ENCODE measurements at regions not wholly inside any gene's neighbourhood (a gene's known extent, or its start where the extent isn't known, plus 50 kb on each side); places are given as distances from the start of the nearest gene placed in this dataset.

DNA sequence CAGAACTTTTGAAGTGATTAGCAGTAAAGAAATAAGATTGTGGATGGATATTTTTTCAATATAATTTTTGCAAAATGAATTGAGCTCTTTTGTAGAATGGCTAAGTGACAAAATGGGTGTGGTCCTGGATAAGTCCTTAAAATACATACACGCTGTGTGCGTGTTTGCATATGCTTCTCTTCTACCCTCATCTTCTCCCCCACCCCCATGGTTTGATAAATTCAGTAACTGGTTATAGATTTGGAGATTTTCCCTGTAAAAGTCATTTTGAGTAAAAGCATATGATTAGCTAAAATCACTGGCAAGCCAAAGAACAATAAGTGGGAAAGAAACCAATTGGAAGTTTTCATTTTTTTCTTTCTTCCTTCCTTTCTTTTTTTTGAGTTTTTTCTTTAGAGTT is 453.9 kb upstream of the MDFIC2 start:
- TF ChIP-seq EZH2 (IDR thresholded peaks at IDR 0.05; ENCODE audit: low read length), result no peak
- TF ChIP-seq, protein P1, sequence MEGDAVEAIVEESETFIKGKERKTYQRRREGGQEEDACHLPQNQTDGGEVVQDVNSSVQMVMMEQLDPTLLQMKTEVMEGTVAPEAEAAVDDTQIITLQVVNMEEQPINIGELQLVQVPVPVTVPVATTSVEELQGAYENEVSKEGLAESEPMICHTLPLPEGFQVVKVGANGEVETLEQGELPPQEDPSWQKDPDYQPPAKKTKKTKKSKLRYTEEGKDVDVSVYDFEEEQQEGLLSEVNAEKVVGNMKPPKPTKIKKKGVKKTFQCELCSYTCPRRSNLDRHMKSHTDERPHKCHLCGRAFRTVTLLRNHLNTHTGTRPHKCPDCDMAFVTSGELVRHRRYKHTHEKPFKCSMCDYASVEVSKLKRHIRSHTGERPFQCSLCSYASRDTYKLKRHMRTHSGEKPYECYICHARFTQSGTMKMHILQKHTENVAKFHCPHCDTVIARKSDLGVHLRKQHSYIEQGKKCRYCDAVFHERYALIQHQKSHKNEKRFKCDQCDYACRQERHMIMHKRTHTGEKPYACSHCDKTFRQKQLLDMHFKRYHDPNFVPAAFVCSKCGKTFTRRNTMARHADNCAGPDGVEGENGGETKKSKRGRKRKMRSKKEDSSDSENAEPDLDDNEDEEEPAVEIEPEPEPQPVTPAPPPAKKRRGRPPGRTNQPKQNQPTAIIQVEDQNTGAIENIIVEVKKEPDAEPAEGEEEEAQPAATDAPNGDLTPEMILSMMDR (optimal IDR thresholded peaks at IDR 0.05 in 1 of 3, IDR thresholded peaks at IDR 0.05 in 1 of 3, conservative IDR thresholded peaks at IDR 0.05 in 1 of 3; ENCODE audit: extremely low read depth in 1 of 3, insufficient read depth in 2 of 3, low read length in 3 of 3), result no peak
- no peaks in the 10 kb centered on the region for H4K20me1 ChIP-seq (ENCODE audit: control insufficient read depth, extremely low read depth, insufficient read depth, low read length)
- H2AFZ ChIP-seq (ENCODE audit: control insufficient read depth, low read length), result no peak overlapping the region
- H3K79me2 ChIP-seq (ENCODE audit: control insufficient read depth, insufficient read depth, low read length), result no peaks in the 10 kb centered on the region
- no peak overlapping the region for H3K4me3 ChIP-seq (ENCODE audit: control insufficient read depth in 2 of 3, extremely low read depth in 1 of 3, insufficient read depth in 2 of 3, low read depth in 1 of 3, low read length in 3 of 3)
- H3K27ac ChIP-seq (ENCODE audit: control insufficient read depth, insufficient read depth, low read length), result no peak overlapping the region
- dilution Hi-C loops (cut with MboI; ENCODE audit: extremely low pct_ligation_motif_present, low sequenced_read_pairs), result no loop called here
- no peak overlapping the region for H3K9ac ChIP-seq (ENCODE audit: control insufficient read depth, extremely low read depth, insufficient read depth, low read length)
- H3K27me3 ChIP-seq (ENCODE audit: control insufficient read depth, extremely low read depth, insufficient read depth, low read length), result no peaks in the 10 kb centered on the region
- no peak for FAIRE-seq
- DNase-seq (ENCODE audit: low read depth, low spot score), result no peak
- H3K4me1 ChIP-seq (ENCODE audit: control insufficient read depth, extremely low read depth, insufficient read depth, low read length), result peaks cover 7% of the 10 kb centered on the region
- no peak overlapping the region for H3K4me2 ChIP-seq (ENCODE audit: control insufficient read depth, extremely low read depth, insufficient read depth, low read depth, low read length)
- H3K9me1 ChIP-seq (ENCODE audit: control insufficient read depth, extremely low read depth, insufficient read depth, low read length), result no peaks in the 10 kb centered on the region
- H3K36me3 ChIP-seq (ENCODE audit: control insufficient read depth in 2 of 2, extremely low read depth in 1 of 2, insufficient read depth in 2 of 2, low read length in 2 of 2), result no peaks in the 10 kb centered on the region
- no peaks in the 10 kb centered on the region for H3K9me3 ChIP-seq (ENCODE audit: control insufficient read depth, low read depth, low read length)

DNA sequence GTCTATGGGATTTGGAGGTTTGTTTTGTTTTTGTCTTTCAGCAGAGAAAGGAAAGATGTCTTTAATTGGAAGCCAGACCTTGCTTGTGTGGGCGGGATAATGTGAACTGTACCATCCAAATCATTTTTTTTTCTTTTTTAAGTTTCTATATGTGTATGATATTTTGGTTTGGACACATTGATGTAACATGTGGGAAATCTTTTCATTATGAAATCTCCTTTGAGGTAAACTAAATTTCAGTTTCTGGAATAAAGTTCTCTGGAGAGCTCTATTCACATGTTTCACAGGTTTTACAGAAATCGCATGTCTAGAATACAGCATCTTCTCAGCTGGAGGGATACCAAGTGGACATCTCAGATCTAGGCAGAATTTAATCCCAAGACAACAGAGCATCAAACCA is 451.5 kb upstream of the MDFIC2 start:
- Histone ChIP-seq H3K27ac (ENCODE audit: control insufficient read depth, insufficient read depth, low read length) (no peak overlapping the region), H3K4me1 (ENCODE audit: control insufficient read depth, extremely low read depth, insufficient read depth, low read length) (no peaks in the 10 kb centered on the region), H3K9me1 (ENCODE audit: control insufficient read depth, extremely low read depth, insufficient read depth, low read length) (no peaks in the 10 kb centered on the region), H3K79me2 (ENCODE audit: control insufficient read depth, insufficient read depth, low read length) (no peaks in the 10 kb centered on the region), H3K9ac (ENCODE audit: control insufficient read depth, extremely low read depth, insufficient read depth, low read length) (no peak overlapping the region), H3K36me3 (ENCODE audit: control insufficient read depth in 2 of 2, extremely low read depth in 1 of 2, insufficient read depth in 2 of 2, low read length in 2 of 2) (no peaks in the 10 kb centered on the region), H3K4me3 (ENCODE audit: control insufficient read depth in 2 of 3, extremely low read depth in 1 of 3, insufficient read depth in 2 of 3, low read depth in 1 of 3, low read length in 3 of 3) (no peak overlapping the region), H3K27me3 (ENCODE audit: control insufficient read depth, extremely low read depth, insufficient read depth, low read length) (no peaks in the 10 kb centered on the region), H4K20me1 (ENCODE audit: control insufficient read depth, extremely low read depth, insufficient read depth, low read length) (no peaks in the 10 kb centered on the region), H3K4me2 (ENCODE audit: control insufficient read depth, extremely low read depth, insufficient read depth, low read depth, low read length) (no peak overlapping the region), H2AFZ (ENCODE audit: control insufficient read depth, low read length) (no peak overlapping the region), H3K9me3 (ENCODE audit: control insufficient read depth, low read depth, low read length) (no peaks in the 10 kb centered on the region)
- TF ChIP-seq, protein P1 (optimal IDR thresholded peaks at IDR 0.05 in 1 of 3, IDR thresholded peaks at IDR 0.05 in 1 of 3, conservative IDR thresholded peaks at IDR 0.05 in 1 of 3; ENCODE audit: extremely low read depth in 1 of 3, insufficient read depth in 2 of 3, low read length in 3 of 3), result no peak
- no peak for TF ChIP-seq EZH2 (IDR thresholded peaks at IDR 0.05; ENCODE audit: low read length)
- dilution Hi-C loops (cut with MboI; ENCODE audit: extremely low pct_ligation_motif_present, low sequenced_read_pairs), result no loop called here
- DNase-seq (ENCODE audit: low read depth, low spot score) (no peak), FAIRE-seq (no peak)
